SH-SY5Y (cell line): ENCODE measurements at regions not wholly inside any gene's neighbourhood (a gene's known extent, or its start where the extent isn't known, plus 50 kb on each side); places are given as distances from the start of the nearest gene placed in this dataset.

Source experiments
- GATA2 ChIP-seq: IDR thresholded peaks from 2 replicates; pipeline ENCODE4 v1.6.1; 2011; ENCODE audit warnings: mild to moderate bottlenecking, low read depth, low read length
- GATA3 ChIP-seq: IDR thresholded peaks from 2 replicates; pipeline ENCODE4 v1.6.1; 2011; ENCODE audit warnings: low read depth, mild to moderate bottlenecking, low read length, moderate library complexity

DNA sequence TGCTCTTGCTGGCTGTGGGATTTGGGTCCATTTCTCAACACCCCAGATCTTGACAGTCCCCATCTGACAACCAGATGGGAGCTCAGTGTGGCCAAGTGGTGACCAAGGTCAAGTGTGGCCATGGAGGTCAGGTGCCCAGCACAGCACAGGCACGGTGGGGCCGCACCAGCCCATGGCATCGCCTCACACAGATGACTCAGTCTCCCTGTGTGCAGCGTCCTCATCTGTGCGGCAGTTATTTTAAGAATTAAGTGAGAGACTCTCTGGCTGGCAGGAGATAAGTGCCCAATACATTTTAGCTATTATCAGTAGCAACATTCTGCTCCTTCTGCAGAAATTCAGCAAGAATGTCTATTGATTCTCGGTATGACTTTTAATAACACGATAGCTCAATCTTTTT, 167.2 kb downstream of the DDX1 start:
- no peak for TF ChIP-seq GATA3
- TF ChIP-seq GATA2 = no peak
